HUES64 (cell line): ENCODE measurements at regions not wholly inside any gene's neighbourhood (a gene's known extent, or its start where the extent isn't known, plus 50 kb on each side); places are given as distances from the start of the nearest gene placed in this dataset.
"Not testable (repeated sequence)": the region's sequence is repeated elsewhere in the genome, so short reads cannot be mapped to it uniquely, and the experiment has no call there.

ENCODE experiments used
- H3K27ac ChIP-seq: 2 replicates; pipeline ENCODE4 v1.7.0; 2013; ENCODE audit warnings: low read depth, low read length, inconsistent platforms
- H3K27me3 ChIP-seq: 2 replicates; pipeline ENCODE4 v1.6.1; 2013; ENCODE audit warnings: mild to moderate bottlenecking, low read length; ENCODE audit not compliant: insufficient read depth
- H3K36me3 ChIP-seq: 2 replicates; pipeline ENCODE4 v1.6.1; 2013; ENCODE audit warnings: mild to moderate bottlenecking, low read length; ENCODE audit not compliant: insufficient read depth
- H3K4me1 ChIP-seq: 2 replicates; pipeline ENCODE4 v1.6.1; 2013; ENCODE audit warnings: mild to moderate bottlenecking, low read length, moderate library complexity; ENCODE audit not compliant: insufficient read depth
- H3K4me3 ChIP-seq: 2 replicates; pipeline ENCODE4 v1.5.1; 2013; ENCODE audit warnings: mild to moderate bottlenecking, low read length, moderate library complexity
- H3K9ac ChIP-seq: 2 replicates; pipeline ENCODE4 v1.6.1; 2013; ENCODE audit warnings: mild to moderate bottlenecking, low read depth, low read length
- H3K9me3 ChIP-seq: 2 replicates; pipeline ENCODE4 v1.6.1; 2013; ENCODE audit warnings: low read depth, low read length; ENCODE audit not compliant: insufficient read depth
- whole genome bisulfite sequencing: fragments of 150-250, 120-280 bp; methylation state at CpG from one replicate; pipeline ENCODE4 v1.1.7; 2013; ENCODE audit warnings: missing lambda C conversion rate; 5-methylcytosine and 5-hydroxymethylcytosine counted together

GRCh38 chr10:120174491-120174890 lies 282.0 kb downstream of the SEC23IP start:
- Histone ChIP-seq H3K27ac (no peak overlapping the region), H3K9me3 (no peaks in the 10 kb centered on the region), H3K27me3 (no peaks in the 10 kb centered on the region), H3K36me3 (no peaks in the 10 kb centered on the region), H3K9ac (no peak overlapping the region), H3K4me3 (no peak overlapping the region), H3K4me1 (peaks cover 5% of the 10 kb centered on the region; the same call in 1 of the 2 replicates)
- 100% methylated on average over 1 of the region's 1 CpG for WGBS

GRCh38 chr10:120177330-120177729 lies 279.7 kb upstream of the PLPP4 start:
- H3K27me3 ChIP-seq = no peaks in the 10 kb centered on the region
- WGBS = 95% methylated on average over 10 of the region's 10 CpGs

GRCh38 chr10:120180160-120180559 lies 276.9 kb upstream of the PLPP4 start:
- Histone ChIP-seq H3K9me3 (no peaks in the 10 kb centered on the region), H3K27me3 (no peaks in the 10 kb centered on the region), H3K36me3 (no peaks in the 10 kb centered on the region), H3K4me1 (peaks cover 2% of the 10 kb centered on the region; the same call in 1 of the 2 replicates), H3K9ac (no peak overlapping the region), H3K27ac (no peak overlapping the region), H3K4me3 (no peak overlapping the region)
- WGBS = 94% methylated on average over 3 of the region's 3 CpGs

More at GRCh38 chr10:120177330-120177729, 279.7 kb upstream of the PLPP4 start:
- Histone ChIP-seq H3K9me3 (no peaks in the 10 kb centered on the region), H3K27ac (no peak overlapping the region), H3K9ac (no peak overlapping the region), H3K36me3 (no peaks in the 10 kb centered on the region), H3K4me1 (peaks cover 5% of the 10 kb centered on the region; the same call in 1 of the 2 replicates), H3K4me3 (no peak overlapping the region)

- WGBS = 70% methylated on average over 8 of the region's 8 CpGs
- Histone ChIP-seq H3K9me3 (no peaks in the 10 kb centered on the region), H3K4me3 (no peak overlapping the region), H3K4me1 (no peaks in the 10 kb centered on the region), H3K9ac (no peak overlapping the region), H3K36me3 (no peaks in the 10 kb centered on the region), H3K27ac (no peak overlapping the region), H3K27me3 (no peaks in the 10 kb centered on the region)
These were observed 275.9 kb upstream of the PLPP4 start for GRCh38 chr10:120181154-120181553.

GRCh38 chr10:120182431-120182830 lies 274.6 kb upstream of the PLPP4 start:
- no peaks in the 10 kb centered on the region for H3K9me3 ChIP-seq
- no peak overlapping the region for H3K27ac ChIP-seq
- no peaks in the 10 kb centered on the region for H3K27me3 ChIP-seq
- H3K4me3 ChIP-seq = no peak overlapping the region
- WGBS = 100% methylated on average over 1 of the region's 1 CpG
- H3K4me1 ChIP-seq = no peaks in the 10 kb centered on the region
- no peak overlapping the region for H3K9ac ChIP-seq
- H3K36me3 ChIP-seq = no peaks in the 10 kb centered on the region

GRCh38 chr10:120183546-120183945 lies 273.5 kb upstream of the PLPP4 start:
- no peak overlapping the region for H3K4me3 ChIP-seq
- no peaks in the 10 kb centered on the region for H3K4me1 ChIP-seq
- WGBS = 98% methylated on average over 1 of the region's 3 CpGs
- no peaks in the 10 kb centered on the region for H3K36me3 ChIP-seq
- H3K9me3 ChIP-seq = no peaks in the 10 kb centered on the region
- H3K27me3 ChIP-seq = no peaks in the 10 kb centered on the region
- no peak overlapping the region for H3K27ac ChIP-seq
- no peak overlapping the region for H3K9ac ChIP-seq

- no peaks in the 10 kb centered on the region for H3K27me3 ChIP-seq
- H3K9me3 ChIP-seq = no peaks in the 10 kb centered on the region
- 69% methylated on average over 7 of the region's 7 CpGs for WGBS
- no peak overlapping the region for H3K4me3 ChIP-seq
- H3K27ac ChIP-seq = no peak overlapping the region
- no peaks in the 10 kb centered on the region for H3K4me1 ChIP-seq
- H3K36me3 ChIP-seq = no peaks in the 10 kb centered on the region
- no peak overlapping the region for H3K9ac ChIP-seq
These were observed 272.3 kb upstream of the PLPP4 start for GRCh38 chr10:120184547-120185337.

GRCh38 chr10:120186506-120186905 lies 270.5 kb upstream of the PLPP4 start:
- no peaks in the 10 kb centered on the region for H3K27me3 ChIP-seq
- no peaks in the 10 kb centered on the region for H3K4me1 ChIP-seq
- no peak overlapping the region for H3K4me3 ChIP-seq
- H3K9me3 ChIP-seq = no peaks in the 10 kb centered on the region
- H3K27ac ChIP-seq = no peak overlapping the region
- WGBS = 92% methylated on average over 1 of the region's 1 CpG
- H3K36me3 ChIP-seq = no peaks in the 10 kb centered on the region
- H3K9ac ChIP-seq = no peak overlapping the region

- H3K27me3 ChIP-seq = not testable (repeated sequence)
- 91% methylated on average over 1 of the region's 1 CpG for WGBS
These were observed 269.9 kb upstream of the PLPP4 start for GRCh38 chr10:120187168-120187567.

GRCh38 chr10:120188950-120189349 lies 268.1 kb upstream of the PLPP4 start:
- Histone ChIP-seq H3K9me3 (no peaks in the 10 kb centered on the region), H3K9ac (no peak overlapping the region), H3K27ac (no peak overlapping the region), H3K4me1 (no peaks in the 10 kb centered on the region), H3K27me3 (no peaks in the 10 kb centered on the region), H3K36me3 (no peaks in the 10 kb centered on the region), H3K4me3 (no peak overlapping the region)
- 93% methylated on average over 2 of the region's 2 CpGs for WGBS

More at GRCh38 chr10:120187168-120187567, 269.9 kb upstream of the PLPP4 start:
- H3K36me3 ChIP-seq, H3K9ac ChIP-seq, H3K9me3 ChIP-seq, H3K4me1 ChIP-seq, H3K27ac ChIP-seq, H3K4me3 ChIP-seq: not testable (repeated sequence)

- Histone ChIP-seq H3K36me3 (no peaks in the 10 kb centered on the region), H3K4me1 (no peaks in the 10 kb centered on the region), H3K9ac (no peak overlapping the region), H3K9me3 (peaks cover 9% of the 10 kb centered on the region), H3K27me3 (no peaks in the 10 kb centered on the region), H3K27ac (no peak overlapping the region), H3K4me3 (no peak overlapping the region)
- WGBS = 94% methylated on average over 2 of the region's 2 CpGs
These were observed 260.9 kb upstream of the PLPP4 start for GRCh38 chr10:120195984-120196712.
